IPS DF 4.7 (cell line): ENCODE measurements at regions not wholly inside any gene's neighbourhood (a gene's known extent, or its start where the extent isn't known, plus 50 kb on each side); places are given as distances from the start of the nearest gene placed in this dataset.

Experiments used
- DNase-seq: peaks from one replicate; pipeline ENCODE4 v3.0.0-alpha.2; 2013; ENCODE audit warnings: low spot score; ENCODE audit errors: extremely low read depth

- DNase-seq: no peak
Observed at GRCh38 chr6:164168595-164168994, 754.1 kb downstream of the QKI start.

DNA sequence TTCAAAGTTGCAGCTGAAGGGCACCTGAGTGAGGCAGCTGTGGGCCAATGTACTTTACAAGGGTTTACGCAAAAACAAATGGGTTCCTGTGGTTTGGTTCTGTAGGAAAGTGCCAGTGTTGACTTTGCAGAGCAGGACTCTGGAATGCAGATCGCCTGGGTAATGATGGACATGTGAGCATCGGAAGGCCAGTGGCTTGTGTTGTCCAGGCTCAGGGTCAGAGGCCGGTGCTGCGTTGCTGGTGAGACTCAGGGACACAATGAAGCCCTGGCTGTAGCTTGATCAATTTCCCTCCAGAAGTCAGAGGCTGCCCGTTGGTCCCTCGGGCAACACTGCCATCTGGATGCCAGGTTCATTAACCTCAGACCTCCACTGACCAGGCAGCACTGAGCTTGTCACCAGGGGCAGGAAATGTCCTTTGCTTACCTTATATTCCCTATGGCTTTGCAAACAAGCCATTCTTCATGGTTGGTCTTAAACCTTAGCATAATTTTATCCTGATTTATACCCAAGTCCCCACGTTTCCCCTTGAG is 753.4 kb downstream of the QKI start:
- DNase-seq: no peak

DNA sequence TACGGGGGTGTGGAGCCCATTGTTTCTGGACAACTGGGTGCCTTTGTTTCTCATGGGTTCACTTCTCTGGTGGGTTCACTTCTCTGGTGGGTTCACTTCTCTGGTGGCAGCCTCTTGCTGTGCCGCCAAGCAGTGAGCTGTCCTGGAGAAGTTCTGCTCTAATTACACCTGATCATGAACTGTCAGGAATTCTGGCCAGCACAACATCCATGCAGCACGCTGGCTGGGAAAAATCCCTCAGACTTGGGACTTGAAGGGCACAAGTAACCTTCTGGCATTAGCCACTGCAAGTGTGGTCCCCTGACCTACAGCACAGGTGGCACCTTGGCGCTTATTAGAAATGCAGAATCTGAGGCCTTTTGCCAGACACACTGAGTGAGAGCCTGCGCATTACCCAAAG is 752.5 kb downstream of the QKI start:
- no peak for DNase-seq

DNA sequence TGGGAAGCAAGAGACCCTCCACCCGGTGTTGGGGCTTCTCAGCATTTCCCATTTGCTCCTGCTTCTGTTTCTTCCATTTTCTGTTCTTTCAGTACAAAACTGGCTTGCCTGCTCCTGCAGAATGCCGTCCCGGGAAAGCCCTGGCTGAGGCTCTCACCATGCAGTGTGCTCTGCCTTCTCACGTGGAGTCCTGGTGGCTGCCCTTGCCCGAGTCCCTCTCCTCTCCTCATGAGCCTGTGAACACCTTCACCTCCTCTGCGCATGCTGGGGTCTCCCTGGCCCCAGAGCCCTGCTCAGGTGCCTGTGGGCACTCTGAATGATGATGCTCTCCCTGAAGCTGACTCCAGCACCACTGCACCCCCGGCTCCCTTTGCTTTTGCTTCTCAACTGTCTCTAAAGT is 752.0 kb downstream of the QKI start:
- DNase-seq: no peak

GRCh38 chr6:164164876-164165275 is 750.4 kb downstream of the QKI start:
- DNase-seq: no peak

DNA sequence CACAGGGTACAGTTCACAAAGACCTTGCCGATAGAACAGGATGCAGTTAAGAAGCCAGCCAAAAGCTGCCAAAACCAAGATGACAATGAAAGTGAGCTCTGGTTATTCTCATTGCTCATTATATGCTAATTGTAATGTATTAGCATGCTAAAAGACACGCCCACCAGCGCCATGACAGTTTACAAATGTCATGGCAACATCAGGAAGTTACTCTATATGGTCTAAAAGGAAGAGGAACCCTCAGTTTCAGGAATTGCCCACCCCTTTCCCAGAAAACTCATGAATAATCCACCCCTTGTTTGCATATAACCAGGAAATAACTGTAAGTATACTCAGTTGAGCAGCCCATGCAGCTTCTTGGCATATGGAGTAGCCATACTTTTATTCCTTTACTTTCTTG is 748.7 kb downstream of the QKI start:
- DNase-seq: no peak

DNA sequence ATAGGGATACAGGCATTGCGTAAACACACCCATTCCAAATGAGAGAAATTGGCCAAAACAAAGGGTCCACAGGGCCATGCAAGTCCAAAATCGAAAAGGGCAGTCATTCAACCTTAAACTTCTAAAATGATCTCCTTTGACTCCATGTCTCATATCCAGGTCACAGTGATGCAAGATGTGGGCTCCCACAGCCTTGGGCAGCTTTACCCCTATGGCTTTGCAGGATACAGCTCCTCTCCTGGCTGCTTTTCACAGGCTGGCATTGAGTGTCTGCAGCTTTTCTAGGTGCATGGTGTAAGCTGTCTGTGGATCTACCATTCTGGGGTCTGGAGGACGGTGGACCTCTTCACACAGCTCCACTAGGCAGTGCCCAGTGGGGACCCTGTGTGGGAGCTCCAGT is 744.5 kb downstream of the QKI start:
- DNase-seq: no peak

DNA sequence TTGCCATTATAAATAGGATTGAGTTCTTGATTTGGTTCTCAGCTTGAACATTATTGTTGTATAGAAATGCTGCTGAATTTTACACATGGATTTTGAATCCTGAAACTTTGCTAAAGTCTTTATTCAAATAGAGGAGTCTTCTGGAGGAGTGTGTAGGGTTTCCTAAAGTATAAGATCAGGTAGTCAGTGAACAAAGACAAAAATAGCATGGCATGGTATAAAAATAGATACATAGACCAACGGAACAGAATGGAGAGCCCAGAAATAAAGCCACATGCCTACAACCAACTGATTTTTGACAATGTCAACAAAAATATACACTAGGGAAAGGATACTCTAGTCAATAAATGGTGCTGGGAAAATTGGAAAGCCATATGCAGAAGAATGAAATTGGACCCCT is 740.1 kb downstream of the QKI start:
- DNase-seq: no peak

DNA sequence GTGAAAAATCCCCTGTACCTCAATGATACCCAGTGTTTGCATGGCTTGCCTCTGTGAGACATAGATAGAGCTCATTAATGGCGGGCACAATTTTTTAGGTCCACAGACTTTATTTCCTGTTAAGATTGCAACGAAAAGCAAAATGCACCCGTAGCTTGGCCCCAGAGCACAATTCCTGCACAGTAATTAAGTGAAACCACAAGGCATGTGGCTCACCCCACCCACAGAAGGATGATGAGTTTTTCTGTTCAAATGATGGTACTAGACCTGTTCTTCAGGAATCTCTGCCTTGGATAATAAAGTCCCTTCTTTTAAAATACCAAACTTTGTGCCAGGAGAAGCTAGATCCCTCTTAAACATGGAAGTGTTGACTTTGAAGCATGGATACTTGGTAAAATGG is 738.1 kb downstream of the QKI start:
- no peak for DNase-seq

DNA sequence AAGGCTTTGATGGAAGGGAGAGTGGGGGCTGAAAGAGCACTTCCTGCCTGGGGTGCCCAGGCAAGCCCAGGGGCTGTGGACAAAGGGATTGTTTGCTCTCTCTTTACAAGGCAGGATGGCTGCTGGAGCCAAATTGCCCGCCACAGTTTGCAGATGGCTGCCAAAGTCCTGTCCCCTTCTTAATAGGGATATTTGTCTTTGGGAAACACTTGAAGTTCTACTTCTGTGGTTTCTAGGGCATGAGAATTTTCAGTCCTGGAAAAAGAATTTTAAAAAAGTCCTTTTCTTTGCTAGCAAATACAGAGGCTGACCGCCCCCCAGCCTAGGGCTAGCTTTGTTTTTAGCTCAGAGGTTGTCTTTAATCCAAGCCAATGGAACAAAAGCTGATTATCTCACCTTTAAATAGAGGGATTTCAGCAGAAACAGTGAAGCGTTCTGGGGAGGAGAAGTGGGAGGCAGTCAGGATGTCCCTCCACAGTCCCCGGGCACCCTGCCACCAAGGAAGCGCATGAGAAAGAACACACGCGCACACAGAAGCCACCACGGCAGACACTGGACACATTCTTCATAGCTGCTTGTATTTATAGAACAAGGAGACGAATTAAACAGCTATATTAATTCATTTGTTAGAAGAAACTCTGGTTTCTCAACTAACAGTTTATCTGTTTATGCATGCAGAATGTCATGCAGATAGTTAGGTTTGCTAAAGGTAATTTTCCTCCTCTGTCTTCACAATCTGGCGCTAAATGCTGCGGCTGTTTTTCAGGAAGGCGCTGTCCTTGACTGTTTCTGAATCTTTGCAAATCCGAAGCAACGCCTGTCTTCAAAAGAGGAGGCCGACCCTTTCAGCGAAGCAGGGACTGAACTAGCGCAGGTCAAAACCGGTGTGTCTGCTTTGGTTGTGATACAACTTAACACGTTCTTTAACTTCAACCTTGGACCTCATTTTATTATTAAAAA is 736.9 kb downstream of the QKI start:
- no peak for DNase-seq

DNA sequence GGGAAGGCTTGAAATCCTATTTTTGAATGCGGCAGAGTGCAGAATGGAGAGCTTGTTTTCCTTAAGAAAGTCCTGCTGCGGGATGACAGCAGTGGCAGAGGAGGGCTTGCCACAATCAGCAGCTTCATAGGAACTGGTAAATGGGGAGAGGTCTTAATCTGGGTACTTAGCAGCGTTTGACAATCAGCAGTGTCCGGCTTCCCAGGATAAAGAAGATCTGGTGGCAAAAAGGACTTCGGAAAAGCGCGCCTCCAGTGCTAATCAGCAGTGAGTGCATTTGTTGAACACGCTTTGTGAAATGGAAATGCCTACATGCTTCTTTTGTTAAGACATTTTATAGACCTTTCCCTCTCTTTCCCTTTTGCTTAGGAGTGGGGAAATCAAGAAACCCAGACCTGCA is 735.7 kb downstream of the QKI start:
- DNase-seq: no peak

DNA sequence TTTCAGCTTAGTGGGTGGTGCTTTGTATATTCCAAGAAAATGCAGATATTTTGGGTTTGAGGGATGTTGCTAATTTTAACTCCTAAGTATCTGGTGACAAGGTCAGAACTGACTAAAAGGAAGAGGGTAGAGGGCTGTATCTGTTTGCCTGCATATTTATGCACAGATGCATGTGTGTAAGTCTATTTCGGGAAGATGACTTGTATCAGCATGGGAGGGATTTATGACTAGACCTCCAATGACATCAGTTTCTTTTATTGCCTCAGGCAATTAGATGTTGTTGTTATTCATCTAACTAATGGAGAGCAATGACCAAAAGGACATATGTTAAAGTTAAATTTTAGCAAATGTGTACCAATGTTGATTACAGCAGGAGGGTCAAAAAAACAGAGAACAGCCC is 734.3 kb downstream of the QKI start:
- no peak for DNase-seq

DNA sequence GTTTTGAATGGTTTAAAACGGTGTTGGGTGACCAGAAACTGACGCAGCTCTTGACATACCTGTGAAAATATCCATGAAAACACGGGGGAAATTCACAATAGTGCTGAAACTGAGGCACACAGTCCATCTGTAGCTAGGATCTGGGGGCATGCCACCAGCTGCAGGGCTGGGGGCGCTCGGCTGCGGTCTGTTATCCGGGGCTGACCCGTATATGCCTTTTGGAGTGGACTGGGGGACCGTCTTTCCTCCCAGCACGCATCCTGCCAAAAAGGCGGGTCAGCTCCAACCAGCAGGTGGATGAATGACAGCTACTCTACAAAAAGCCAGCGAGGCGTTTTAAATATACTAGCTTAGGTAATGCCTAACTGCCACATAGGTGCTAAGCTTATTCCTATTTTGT is 729.8 kb downstream of the QKI start:
- DNase-seq: no peak

GRCh38 chr6:164142322-164142721 is 727.8 kb downstream of the QKI start:
- DNase-seq: no peak

DNA sequence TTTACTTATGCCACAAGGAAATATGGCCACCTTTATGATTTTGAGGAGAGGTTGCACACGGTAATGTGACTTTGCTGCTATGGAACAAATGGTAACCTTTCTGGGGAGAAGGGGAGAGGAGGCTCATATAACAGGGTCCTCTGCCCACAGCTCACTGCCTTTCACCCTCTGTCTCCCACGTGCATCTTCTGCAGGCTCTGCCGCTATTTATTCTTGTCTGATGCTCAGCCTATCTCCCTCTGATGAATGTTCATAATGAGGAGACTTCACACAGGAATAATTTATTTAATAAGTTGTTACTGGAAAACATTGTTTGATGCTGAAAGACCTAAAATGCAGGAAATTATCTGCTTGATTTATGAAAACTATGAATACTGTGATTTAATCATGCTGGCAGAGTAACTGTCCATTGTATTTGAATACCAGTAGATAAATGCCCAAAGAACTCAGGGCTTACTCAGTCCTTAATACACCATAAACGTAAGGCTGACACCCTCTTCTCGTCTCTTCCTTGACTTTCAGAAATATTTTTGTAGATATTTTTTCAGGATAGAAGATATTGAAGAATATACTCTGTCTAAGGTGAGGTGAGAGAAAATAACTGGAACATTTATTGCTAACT is 721.1 kb downstream of the QKI start:
- no peak for DNase-seq

DNA sequence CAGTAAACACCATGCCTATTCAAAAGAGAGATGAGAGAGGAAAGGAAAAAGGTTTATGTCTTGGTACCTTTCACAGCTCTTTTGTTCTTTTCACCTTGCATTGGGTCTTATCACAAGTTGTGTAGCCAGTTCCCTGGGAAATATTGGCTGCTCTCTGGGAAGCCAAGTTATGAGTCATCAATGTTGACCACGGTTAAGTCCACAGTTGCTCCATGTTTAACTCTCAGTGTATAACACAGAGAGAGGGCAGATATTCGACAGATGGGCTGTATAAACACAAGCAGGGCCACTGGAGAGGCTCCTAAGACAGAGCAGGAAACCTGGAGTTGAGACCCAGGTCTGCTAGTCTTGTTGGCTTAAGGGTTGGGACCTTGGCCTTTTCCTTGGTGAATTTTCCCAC is 718.6 kb downstream of the QKI start:
- DNase-seq: no peak

DNA sequence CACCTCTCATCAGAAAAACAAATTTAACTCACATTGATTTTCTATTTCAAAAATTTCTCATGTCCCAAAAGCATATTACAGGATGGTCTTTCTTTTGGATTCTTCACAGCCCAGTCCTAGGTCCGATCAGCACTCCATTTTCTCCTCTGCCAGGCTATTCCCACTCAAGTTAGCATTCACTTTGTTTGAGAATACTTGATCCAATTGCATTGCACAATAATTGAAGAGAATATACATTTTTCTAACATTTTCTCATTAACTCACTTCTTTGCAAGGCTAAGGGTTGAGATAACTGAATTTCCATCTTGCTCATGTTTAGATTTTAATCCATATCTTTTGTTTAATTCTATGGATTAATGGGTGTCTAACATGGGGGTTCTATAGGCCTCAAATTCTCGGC is 716.1 kb downstream of the QKI start:
- no peak for DNase-seq

DNA sequence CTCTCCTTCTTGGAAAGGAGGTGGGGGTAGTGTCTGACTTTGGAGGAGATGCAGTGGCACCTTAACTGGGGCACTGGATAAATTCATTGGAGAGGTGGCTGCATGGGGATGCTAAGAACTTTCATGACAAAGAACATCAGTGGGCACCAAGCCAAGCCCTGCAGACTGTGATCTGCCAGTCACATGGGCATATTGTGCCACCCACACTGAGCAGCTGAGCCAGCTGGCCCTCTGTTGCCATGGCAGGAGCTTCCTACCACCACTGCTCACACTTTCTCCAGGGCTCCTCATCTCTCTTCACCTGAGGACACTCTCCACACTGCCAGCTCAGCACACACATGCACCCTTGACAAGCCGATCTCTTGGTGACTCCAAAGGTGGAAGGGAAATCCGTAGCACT is 715.6 kb downstream of the QKI start:
- no peak for DNase-seq

GRCh38 chr6:164129218-164129617 is 714.7 kb downstream of the QKI start:
- no peak for DNase-seq

DNA sequence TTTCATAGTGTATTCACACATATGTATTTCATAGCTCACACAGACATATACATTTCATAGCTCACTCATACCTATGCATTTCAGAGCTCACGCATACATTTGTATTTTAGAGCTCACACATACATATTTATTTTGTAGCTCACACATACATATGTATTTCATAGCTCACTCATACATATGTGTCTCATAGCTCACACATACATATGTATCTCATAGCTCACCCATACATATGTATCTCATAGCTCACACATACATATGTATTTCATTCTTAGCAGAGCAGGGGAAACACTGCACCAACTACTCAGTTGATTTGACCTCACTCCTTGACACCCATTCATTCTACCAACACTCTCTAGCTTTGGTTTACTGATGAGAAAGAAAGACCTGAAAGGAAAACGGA is 713.6 kb downstream of the QKI start:
- no peak for DNase-seq

- no peak for DNase-seq
Observed at GRCh38 chr6:164124986-164125385, 710.5 kb downstream of the QKI start.

DNA sequence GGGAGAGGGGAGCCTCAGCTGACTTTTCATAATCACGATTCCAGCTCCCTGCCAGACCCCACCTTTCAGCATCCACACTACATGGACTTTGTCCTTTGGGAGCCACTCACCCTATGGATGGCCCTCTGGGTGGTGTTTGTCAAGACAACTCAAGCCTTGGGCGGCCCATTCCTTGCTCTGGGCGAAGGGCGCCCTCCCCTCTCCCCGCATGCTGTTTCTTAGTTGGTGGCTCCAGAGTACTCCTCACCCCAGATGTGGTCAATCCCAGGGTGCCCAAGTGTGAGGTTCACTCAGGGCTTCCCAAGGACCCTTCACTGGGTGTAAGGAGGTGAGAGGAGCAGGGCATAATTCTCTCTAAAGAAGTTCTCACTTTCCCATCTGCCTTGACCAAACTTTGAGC is 710.0 kb downstream of the QKI start:
- DNase-seq: no peak

- DNase-seq: no peak
Observed at GRCh38 chr6:164122109-164122508, 707.6 kb downstream of the QKI start.
